ENCODE measurements at regions not wholly inside any gene's neighbourhood (a gene's known extent, or its start where the extent isn't known, plus 50 kb on each side); places are given as distances from the start of the nearest gene placed in this dataset.
A peak's percentile ranks its signal among the peaks of the same experiment; 100 is the strongest.

GRCh38 chr10:62916141-62916603, 100.0 kb upstream of the EGR2 start:
- TF ChIP-seq, protein P1, sequence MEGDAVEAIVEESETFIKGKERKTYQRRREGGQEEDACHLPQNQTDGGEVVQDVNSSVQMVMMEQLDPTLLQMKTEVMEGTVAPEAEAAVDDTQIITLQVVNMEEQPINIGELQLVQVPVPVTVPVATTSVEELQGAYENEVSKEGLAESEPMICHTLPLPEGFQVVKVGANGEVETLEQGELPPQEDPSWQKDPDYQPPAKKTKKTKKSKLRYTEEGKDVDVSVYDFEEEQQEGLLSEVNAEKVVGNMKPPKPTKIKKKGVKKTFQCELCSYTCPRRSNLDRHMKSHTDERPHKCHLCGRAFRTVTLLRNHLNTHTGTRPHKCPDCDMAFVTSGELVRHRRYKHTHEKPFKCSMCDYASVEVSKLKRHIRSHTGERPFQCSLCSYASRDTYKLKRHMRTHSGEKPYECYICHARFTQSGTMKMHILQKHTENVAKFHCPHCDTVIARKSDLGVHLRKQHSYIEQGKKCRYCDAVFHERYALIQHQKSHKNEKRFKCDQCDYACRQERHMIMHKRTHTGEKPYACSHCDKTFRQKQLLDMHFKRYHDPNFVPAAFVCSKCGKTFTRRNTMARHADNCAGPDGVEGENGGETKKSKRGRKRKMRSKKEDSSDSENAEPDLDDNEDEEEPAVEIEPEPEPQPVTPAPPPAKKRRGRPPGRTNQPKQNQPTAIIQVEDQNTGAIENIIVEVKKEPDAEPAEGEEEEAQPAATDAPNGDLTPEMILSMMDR (IDR thresholded peaks at IDR 0.05), result no peak
- peak in 1 of 3 donors; percentile 43 for TF ChIP-seq POLR2AphosphoS5 (IDR thresholded peaks at IDR 0.05)
- no peak for TF ChIP-seq POLR2A (IDR thresholded peaks at IDR 0.05)
